Fibroblast of the conjunctiva (primary cell): ENCODE measurements at regions not wholly inside any gene's neighbourhood (a gene's known extent, or its start where the extent isn't known, plus 50 kb on each side); places are given as distances from the start of the nearest gene placed in this dataset.

ENCODE experiments used
- DNase-seq: peaks from one replicate; pipeline ENCODE4 v3.0.0-alpha.2; 2010; ENCODE audit warnings: low read depth

GRCh38 chr15:95286352-95286880 is 1044.1 kb upstream of the NR2F2 start:
- DNase-seq: no peak

GRCh38 chr15:95287720-95288103 is 1042.8 kb upstream of the NR2F2 start:
- no peak for DNase-seq

GRCh38 chr15:95288626-95289025 is 1041.9 kb upstream of the NR2F2 start:
- DNase-seq: no peak

- no peak for DNase-seq
Measured at GRCh38 chr15:95290176-95290974, 1040.1 kb upstream of the NR2F2 start.

GRCh38 chr15:95291898-95292472 is 1038.5 kb upstream of the NR2F2 start:
- DNase-seq: no peak

GRCh38 chr15:95292785-95293450 is 1037.6 kb upstream of the NR2F2 start:
- no peak for DNase-seq

- no peak for DNase-seq
Measured at GRCh38 chr15:95293456-95294031, 1037.0 kb upstream of the NR2F2 start.

- no peak for DNase-seq
Measured at GRCh38 chr15:95295363-95295762, 1035.1 kb upstream of the NR2F2 start.

GRCh38 chr15:95295896-95296625 is 1034.4 kb upstream of the NR2F2 start:
- no peak for DNase-seq

GRCh38 chr15:95296643-95297042 is 1033.9 kb upstream of the NR2F2 start:
- DNase-seq: no peak

- DNase-seq: no peak
Measured at GRCh38 chr15:95298729-95299128, 1031.8 kb upstream of the NR2F2 start.

- DNase-seq: no peak
Measured at GRCh38 chr15:95300958-95301357, 1029.5 kb upstream of the NR2F2 start.

GRCh38 chr15:95302206-95302605 is 1028.3 kb upstream of the NR2F2 start:
- DNase-seq: no peak

- no peak for DNase-seq
Measured at GRCh38 chr15:95302809-95303208, 1027.7 kb upstream of the NR2F2 start.

GRCh38 chr15:95303713-95304112 is 1026.8 kb upstream of the NR2F2 start:
- DNase-seq: no peak

GRCh38 chr15:95304151-95304946 is 1026.2 kb upstream of the NR2F2 start:
- DNase-seq: peak; percentile 17

GRCh38 chr15:95304947-95305400 is 1025.5 kb upstream of the NR2F2 start:
- no peak for DNase-seq

- DNase-seq: no peak
Measured at GRCh38 chr15:95307115-95307514, 1023.4 kb upstream of the NR2F2 start.

- DNase-seq: no peak
Measured at GRCh38 chr15:95319242-95319641, 1011.3 kb upstream of the NR2F2 start.

- no peak for DNase-seq
Measured at GRCh38 chr15:95323796-95324195, 1006.7 kb upstream of the NR2F2 start.

GRCh38 chr15:95324656-95325055 is 1005.8 kb upstream of the NR2F2 start:
- DNase-seq: no peak
